ENCODE measurements at regions not wholly inside any gene's neighbourhood (a gene's known extent, or its start where the extent isn't known, plus 50 kb on each side); places are given as distances from the start of the nearest gene placed in this dataset.
"Not testable (repeated sequence)": the region's sequence is repeated elsewhere in the genome, so short reads cannot be mapped to it uniquely, and the experiment has no call there.

GRCh38 chr7:68224041-68224741, 1227.6 kb downstream of the TYW1 start:
- no peak for DNase-seq (ENCODE audit: low read depth in 2 of 2)

DNA sequence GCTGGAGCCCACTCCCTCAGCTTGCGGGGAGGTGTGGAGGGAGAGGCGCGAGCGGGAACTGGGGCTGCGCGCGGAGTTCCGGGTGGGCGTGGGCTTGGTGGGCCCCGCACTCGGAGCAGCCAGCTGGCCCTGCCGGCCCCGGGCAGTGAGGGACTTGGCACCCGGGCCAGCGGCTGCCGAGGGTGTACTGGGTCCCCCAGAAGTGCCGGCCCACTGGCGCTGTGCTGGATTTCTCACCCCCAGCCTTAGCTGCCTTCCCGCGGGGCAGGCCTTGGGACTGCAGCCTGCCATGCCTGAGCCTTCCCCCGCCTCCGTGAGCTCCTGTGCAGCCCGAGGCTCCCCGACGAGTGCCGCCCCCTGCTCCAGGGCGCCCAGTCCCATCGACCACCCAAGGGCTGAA, 1234.4 kb downstream of the TYW1 start:
- DNase-seq (ENCODE audit: low read depth in 2 of 2) = not testable (repeated sequence)

DNA sequence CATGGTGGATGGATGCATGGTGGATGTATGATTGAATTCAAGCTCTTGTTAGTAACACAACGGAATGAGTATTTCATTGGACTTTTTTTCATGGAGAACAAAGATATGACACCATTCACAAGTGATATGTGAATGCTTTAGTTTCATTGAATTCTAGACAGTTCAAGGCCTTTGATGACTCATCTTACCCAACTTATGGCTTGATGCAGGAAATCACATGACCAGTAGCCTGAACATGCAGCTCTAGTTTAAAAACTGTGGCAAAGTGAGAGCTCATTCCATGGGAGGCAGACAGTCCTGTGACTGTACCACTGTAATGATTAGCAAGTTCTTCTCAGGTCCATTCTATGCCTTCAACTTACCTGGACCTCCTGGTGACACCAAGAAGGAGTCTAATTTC, 1239.3 kb downstream of the TYW1 start:
- no peak for DNase-seq (ENCODE audit: low read depth in 2 of 2)

DNA sequence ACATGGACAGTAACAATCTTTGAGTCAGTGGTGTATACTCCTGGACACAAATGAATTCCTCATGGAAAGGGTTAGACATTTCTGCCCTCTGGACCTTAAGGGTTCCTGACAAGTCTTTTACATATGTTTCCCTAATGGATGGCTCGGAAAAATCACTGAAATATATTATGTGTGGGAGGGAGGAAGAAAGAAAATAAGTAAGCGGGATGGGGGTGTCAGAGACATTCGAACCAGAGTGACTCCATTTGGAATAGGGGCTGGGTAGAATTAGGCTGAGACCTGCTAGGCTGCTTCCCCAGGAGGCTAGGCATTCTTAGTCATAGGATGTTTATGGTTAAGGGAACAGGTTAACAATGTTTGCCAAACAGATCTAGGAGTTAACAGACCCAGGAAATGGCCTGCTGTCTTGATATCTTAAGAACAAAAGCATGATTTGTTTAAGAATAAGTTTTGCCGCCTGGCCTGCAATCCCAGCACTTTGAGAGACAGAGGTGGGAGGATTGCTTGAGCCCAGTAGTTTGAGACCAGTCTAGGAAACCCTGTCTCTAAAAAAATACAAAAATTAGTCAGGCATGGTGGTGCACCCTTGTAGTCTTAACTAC, 1241.7 kb downstream of the TYW1 start:
- DNase-seq (ENCODE audit: low read depth in 2 of 2) = no peak

- no peak for DNase-seq (ENCODE audit: low read depth in 2 of 2)
Observed at GRCh38 chr7:68243128-68243527, 1246.5 kb downstream of the TYW1 start.

DNA sequence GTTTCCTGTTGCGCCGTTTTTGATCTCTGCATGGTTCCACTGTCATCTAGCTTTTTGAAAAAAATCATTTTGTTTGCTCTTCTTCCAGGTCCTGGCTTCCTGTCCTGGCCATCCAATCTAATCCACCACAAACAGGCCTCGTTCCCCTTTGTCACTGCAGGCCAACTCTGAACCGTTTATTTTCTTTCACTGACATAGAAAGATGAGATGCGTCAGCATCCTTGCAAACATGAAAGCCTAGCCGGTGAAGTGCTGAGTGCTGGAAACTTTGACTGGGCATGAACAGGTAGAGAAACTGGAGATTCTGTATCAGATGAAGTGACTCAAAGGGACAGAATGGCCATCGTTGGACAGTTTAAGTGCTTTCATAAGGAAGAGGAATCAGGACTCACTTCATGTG, 1247.8 kb downstream of the TYW1 start:
- no peak for DNase-seq (ENCODE audit: low read depth in 2 of 2)

- no peak for DNase-seq (ENCODE audit: low read depth in 2 of 2)
Observed at GRCh38 chr7:68245688-68246087, 1249.1 kb downstream of the TYW1 start.

- no peak for DNase-seq (ENCODE audit: low read depth in 2 of 2)
Observed at GRCh38 chr7:68246189-68246633, 1249.6 kb downstream of the TYW1 start.

- DNase-seq (ENCODE audit: low read depth in 2 of 2) = no peak
Observed at GRCh38 chr7:68247126-68247525, 1250.5 kb downstream of the TYW1 start.

DNA sequence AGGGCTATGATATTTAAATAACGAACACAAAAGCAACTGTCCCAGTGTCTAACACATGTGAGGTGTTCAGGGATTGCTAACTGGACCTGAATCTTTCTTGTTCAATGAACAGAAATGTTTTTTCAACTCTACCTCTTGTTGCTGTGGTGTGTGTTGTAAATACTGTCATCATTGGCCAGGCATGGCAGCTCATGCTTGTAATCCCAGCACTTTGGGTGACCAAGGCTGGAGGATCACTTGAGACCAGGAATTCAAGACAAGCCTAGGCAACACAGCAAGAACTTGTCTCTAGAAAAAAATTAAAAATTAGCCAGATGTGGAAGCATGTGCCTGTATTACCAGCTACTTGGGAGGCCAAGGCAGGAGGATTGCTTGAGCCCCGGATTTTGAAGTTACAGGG, 1250.9 kb downstream of the TYW1 start:
- DNase-seq (ENCODE audit: low read depth in 2 of 2) = no peak

DNA sequence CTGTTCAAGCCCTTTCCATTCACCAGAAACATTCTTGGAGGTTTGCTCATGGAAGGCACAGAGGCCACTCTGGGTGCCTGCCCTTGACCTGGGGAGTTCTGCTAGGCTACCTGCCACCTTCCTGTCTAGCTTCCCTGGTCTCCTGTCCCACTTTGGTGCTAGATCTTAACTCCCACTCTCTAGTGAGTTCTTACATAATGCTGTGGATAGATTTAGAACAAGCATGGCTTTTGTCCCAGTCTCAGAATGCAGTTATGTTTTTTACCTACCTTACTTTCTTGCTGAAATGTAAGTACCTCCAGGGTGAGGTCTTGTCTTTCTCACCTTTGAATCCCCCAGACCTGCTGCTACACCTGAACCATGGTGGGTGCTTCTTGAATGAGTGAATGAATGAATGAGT, 1252.3 kb downstream of the TYW1 start:
- DNase-seq (ENCODE audit: low read depth in 2 of 2) = no peak

- DNase-seq (ENCODE audit: low read depth in 2 of 2) = no peak
Observed at GRCh38 chr7:68249611-68250010, 1253.0 kb downstream of the TYW1 start.

GRCh38 chr7:68250143-68250542, 1253.5 kb downstream of the TYW1 start:
- no peak for DNase-seq (ENCODE audit: low read depth in 2 of 2)

DNA sequence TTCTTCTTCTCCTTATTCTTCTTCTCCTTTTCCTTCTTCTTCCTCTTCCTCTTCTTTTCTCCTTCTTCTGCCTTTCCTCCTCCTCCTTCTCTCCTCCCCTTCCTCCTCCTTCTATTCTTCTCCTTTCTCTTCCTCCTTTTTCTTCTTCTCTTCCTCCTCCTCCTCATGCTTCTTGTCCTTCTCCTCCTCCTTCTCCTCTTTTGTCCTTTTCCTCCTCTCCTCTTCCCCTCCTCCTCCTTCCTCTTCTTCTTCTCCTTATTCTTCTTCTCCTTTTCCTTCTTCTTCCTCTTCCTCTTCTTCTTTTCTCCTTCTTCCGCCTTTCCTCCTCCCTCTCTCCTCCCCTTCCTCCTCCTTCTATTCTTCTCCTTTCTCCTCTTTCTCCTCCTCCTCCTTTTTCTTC, 1258.2 kb downstream of the TYW1 start:
- DNase-seq (ENCODE audit: low read depth in 2 of 2) = not testable (repeated sequence)

- DNase-seq (ENCODE audit: low read depth in 2 of 2) = no peak
Observed at GRCh38 chr7:68256295-68256694, 1259.7 kb downstream of the TYW1 start.

- no peak for DNase-seq (ENCODE audit: low read depth in 2 of 2)
Observed at GRCh38 chr7:68258609-68259008, 1262.0 kb downstream of the TYW1 start.

GRCh38 chr7:68265258-68265657, 1268.6 kb downstream of the TYW1 start:
- DNase-seq (ENCODE audit: low read depth in 2 of 2) = no peak

DNA sequence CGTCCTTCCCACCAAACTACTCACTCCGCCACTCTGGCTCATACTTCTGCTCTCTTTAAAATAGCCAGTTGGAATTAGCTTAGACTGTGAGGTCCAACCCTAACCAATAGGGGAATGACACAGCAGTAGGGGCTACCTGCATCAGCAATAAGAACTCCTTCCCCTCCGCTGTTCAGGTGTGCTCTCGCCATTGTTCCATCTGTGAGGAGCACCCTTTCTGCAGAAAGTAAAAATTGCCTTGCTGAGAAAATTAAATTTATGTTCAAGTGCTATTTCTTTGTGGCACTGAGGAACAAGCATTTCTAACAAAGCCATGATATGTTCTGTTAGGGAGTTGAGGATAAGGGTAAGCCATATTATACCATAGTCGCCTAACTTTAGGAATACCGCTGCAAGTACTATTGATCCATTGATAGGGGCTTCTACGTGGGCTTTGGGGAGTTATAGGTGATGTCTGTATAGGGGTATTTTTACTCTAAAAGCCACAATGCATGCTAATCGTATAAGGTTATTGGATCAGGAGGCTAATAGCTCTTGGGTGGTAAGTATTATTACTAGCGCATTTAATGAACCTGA, 1269.5 kb downstream of the TYW1 start:
- DNase-seq (ENCODE audit: low read depth in 2 of 2) = no peak

GRCh38 chr7:68267486-68267885, 1270.9 kb downstream of the TYW1 start:
- DNase-seq (ENCODE audit: low read depth in 2 of 2) = no peak

GRCh38 chr7:68269405-68269804, 1272.8 kb downstream of the TYW1 start:
- no peak for DNase-seq (ENCODE audit: low read depth in 2 of 2)

- no peak for DNase-seq (ENCODE audit: low read depth in 2 of 2)
Observed at GRCh38 chr7:68272507-68272906, 1275.9 kb downstream of the TYW1 start.

DNA sequence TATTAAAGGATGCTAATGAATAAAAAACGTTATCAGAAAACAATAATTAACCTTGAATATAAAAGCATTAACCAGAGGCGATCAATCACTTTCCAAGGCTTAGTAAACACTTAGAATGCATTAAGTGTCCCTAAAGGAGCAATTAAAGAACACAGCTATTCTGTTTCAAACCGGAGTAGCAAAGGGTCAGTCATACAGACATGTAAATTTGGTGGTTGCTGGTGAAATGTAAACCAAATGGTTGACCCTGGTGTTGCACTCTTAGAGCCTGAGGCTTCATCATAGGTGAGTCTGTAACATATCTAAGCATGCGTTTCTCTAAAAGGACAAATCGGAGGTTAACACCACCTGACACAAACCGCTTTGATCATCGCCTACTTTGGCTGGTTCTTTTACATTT, 1280.1 kb downstream of the TYW1 start:
- no peak for DNase-seq (ENCODE audit: low read depth in 2 of 2)

- DNase-seq (ENCODE audit: low read depth in 2 of 2) = no peak
Observed at GRCh38 chr7:68279827-68280400, 1283.3 kb downstream of the TYW1 start.
